ELF-1 (cell line): ENCODE measurements at regions not wholly inside any gene's neighbourhood (a gene's known extent, or its start where the extent isn't known, plus 50 kb on each side); places are given as distances from the start of the nearest gene placed in this dataset.

Experiments
- DNase-seq: peaks from one replicate; pipeline ENCODE4 v3.0.0-alpha.2; 2016; ENCODE audit warnings: low read depth, low spot score

DNA sequence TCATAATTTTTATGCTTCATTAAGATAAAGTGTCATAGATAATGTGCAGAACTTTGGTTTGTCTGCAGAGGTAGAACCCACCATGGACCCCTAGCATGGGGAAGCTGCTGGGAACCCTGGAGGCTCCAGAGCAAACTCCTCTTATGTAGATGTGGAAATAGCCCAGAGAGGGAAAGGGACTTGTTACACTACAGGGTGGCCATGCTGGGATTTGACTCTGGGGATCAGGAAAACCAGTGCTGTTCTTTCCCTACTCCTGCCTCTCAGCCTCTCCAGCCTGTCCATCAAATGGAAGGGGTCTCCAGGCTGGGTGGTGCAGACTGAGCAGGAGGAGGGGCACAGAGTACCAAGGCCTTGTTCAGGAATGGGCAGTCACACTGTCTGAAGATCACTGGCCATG lies 54.2 kb downstream of the MSX1 start:
- no peak for DNase-seq

DNA sequence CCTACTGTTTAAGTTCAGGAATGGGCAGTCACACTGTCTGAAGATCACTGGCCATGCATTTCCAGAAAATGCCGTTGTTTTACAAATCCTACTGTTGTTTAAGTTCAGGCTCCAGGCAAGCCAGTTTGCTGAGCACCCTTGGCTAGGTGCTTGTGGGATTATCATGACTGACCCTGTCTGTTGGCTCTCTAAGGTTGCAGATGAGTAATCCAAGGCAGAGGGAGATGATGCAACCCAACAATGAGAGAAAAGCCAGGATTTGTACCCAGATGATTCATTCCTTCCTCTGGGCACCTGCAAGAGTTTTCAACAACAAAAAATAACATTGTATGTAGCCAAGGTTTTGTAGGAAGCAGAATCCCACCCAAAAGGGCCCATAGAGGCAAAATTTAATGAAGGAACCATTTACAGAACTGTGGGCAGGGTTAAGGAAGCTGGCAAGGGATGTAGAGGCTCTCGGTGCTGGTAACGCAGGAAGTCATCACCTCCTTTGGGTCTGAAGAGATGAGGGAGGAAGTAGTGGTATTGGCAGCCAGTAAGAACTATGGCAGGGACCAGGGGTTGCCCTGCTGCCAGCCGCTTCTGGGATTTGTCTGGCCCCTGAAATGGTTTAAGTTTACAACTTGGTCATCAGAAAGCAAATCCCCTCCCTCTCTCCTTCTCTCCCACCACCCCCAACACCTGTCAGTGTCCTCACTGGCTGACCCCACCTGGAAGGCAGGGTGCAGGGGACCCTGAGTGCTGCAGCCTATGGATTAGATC lies 54.8 kb downstream of the MSX1 start:
- no peak for DNase-seq

DNA sequence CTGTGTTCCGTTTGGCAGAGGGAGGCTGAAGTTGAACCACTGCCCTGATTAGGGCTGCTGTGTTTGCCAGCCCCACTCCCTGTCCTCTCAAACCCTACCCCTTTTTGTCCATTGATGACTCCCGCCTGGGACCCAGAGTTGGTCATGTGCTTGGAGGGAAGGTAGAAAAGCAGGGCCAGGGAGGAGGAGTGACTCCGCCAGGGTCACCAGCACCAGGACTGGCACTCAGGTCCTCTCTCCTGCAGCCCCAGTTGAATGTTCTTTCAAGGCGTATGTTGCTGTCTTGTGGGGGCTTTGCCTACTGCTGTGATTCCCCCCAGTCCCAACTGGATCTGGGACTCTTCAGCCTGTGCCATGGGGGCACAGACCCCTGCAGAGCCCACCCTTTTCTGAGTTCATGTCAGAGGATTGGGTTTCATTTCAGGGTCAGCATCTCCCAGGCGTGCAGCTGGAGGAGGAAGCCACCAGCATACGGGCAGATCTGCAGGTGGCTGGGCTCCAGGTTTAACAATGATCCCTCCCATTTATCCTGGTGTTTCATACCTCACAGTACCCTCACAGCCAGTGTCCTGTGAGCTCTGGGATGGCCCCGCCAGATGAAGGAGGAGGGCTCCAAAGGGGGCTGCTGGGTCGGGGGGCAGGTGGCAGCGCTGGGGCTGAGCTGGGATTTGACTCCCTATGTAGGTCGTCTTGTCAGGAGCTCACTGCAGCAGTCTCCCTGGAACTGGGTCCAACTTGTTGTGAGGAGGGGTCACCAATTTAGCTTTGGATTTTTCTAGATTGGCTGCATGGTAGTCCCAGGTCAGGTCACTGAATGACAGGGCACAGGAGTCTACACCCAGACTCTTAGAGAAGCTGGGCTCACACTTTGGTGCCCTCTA lies 55.7 kb downstream of the MSX1 start:
- DNase-seq: no peak

DNA sequence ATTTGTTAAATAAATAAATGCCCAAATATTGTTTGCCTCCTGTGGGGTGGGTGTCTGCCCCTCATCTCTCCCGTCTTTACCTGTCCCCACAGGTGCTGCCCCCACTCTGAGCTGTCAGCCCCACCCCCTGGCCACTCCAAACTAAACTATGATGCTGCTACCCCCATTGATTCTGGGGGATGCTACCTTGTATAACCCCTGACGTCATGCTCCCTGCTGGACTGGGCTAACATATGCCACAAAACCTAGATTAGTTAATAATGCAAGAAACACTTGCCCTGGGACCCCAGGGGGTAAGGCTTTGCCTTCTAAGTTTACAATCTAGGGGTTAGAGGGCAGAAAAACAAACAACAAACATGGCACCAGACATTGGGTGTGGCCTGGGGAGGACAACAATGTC lies 58.6 kb downstream of the MSX1 start:
- DNase-seq: no peak

DNA sequence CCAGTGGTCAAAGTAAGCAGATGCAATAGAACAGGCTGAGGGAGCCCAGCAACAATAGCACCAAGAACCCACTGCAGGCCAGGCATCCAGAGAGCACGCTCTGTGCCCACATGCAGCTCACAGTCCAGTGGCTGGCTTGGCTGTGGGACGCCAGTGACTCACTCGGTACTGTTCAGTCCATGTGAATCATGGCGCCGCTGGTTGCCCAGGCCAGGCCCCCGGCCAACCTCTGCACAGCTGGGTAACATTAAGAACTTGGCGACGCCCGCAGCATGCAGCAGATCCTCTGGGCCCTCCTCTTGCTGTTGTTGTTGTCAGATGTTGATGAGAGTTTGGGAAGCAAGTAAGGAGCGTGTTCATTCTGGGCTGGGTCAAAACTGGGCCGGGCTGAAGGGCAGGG lies 60.5 kb downstream of the MSX1 start:
- DNase-seq: no peak

DNA sequence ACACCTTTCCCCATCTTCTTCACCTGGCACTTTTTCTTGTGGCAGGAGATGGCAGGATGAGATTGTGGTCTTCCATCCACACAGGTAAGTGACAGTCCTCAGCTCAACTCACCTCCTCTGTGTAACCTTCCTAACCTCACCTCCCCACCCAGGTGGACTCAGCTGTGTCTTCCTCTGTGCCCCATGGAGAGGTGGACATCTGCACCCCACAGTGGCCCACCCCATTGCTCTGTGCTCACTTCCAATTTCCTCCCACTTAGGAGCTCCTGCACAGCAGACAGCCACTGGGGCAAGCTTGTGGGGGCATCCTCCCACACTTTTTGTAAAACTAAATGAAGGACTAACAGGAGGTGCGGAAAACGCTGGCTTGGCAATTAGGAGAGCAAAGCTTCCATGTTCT lies 61.6 kb downstream of the MSX1 start:
- DNase-seq: no peak

DNA sequence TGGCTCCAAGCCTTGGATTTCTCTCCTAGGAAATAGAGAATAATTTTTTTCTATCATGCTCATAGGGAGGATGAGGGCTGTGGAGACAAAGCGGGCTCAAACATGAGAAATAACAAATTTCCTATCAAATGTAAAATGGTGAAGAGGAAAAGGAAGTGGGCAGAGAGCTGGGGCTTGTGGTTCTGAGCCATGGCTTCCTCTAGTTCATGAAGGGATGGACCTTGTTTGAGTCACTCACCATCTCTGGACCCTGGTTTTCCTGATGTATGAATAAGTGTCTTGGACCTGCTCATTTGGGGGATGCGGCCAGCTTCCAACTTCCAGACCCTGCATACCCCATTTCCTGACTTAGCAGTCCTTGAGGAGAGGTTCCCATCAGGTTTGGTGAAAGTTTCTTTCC lies 63.0 kb downstream of the MSX1 start:
- DNase-seq: no peak

DNA sequence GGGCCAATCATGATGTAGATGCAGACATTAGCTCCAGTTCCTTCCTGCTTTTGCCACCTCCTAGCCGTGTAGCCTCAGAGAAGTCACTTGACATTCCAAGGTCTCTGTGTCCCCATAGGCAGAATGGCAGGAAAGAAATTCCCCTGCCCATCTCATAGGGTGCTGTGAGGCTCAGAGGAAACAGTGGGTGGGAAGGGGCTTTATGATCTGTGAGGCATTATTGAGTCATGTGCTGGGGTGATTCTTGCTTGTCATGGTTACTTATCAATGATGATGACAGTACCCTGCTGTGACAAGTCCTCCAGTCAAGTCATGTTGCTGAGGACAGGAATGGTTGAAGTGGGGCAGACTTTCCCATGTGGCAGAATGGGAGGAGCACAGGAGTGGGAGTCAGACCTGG lies 63.7 kb downstream of the MSX1 start:
- DNase-seq: no peak

DNA sequence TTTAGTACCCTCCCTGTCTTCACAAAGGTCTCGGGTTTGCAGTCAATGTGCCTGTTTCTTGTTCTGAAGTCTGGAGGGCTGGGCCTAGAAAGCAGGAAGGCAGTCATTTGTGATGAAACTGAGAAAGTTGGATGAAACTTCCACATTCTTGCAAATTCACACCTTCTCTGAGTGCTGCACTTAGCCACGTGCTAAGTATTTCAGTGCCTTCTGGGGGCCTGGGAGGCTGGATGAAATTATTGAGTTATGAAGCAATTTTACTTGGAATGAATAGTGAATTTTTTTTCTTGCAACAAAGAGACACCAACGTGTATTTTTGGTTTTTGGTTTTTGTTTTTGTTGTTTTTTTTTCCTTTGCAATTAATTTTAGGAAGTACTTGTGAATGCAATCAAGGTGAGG lies 71.2 kb downstream of the MSX1 start:
- no peak for DNase-seq

DNA sequence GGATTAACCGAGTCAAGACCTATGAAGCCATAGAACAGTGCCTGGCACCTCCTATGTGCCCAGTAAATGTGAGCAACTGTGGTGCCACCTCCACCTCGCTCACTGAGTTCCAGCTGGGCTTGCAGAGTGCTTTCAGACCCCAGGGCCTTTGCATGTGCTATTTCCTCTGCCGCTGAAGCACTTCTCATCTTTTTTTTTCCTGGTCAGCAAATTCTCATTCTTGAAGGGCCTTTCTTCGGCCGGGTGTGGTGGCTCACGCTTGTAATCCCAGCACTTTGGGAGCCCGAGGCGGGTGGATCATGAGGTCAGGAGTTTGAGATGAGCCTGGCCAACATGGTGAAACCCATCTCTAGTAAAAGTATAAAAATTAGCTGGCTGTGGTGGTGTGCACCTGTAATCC lies 76.5 kb downstream of the MSX1 start:
- no peak for DNase-seq

DNA sequence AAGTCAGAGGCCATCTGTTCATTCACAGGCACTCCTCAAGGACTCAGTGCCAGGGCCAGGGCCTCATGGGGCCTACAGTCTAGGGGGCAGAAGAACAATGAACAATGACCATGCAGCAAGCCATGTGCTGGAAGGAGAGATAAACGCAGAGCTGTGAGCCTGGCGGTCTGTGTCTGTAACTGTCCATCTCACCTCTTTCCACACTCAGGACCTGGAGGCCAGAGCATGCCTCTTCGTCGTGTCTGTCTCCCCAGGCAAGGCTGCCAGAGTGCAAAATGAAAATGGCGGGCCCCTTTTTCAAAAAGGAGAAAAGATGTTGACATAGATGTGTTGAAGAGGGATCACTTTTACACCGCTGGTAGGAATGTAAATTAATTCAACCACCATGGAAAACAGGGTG lies 78.5 kb downstream of the MSX1 start:
- DNase-seq: no peak

DNA sequence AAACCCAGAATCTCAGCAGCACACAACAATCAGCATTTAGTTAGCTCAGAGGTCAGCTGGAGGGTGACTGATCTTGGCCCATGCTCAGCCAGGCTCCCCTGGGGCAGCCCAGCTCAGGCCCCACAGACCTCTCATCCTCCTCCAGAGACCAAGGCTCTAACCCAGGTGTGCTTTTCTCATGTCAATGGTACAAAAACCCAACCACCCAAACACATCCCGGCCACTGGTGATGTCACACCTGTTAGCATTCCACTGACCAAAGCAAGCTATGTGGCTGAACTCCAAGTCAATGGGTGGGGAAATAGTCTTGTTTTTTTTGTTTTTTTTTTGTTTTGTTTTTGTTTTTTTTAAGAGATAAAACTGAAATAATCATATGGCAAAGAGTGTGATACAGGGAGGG lies 77.5 kb downstream of the CYTL1 start:
- DNase-seq: no peak

DNA sequence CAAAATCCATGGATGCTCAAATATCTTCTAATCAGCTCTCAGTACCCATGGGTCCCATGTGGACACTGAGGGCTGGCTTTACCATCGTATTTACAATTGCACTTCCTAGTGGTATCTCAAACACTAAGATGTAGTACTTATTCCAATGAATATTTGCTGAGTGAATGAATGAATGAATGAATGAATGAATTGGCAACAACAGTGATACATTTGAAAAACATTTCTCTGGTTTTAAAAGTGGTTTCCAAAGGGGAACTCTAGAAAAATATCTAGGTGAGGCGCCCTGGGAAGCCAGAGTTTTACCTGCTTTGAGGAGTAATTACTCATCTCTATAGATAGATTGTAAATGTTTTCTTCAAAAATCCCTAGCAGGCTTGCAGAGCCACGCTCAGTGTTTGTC lies 76.6 kb downstream of the CYTL1 start:
- no peak for DNase-seq

DNA sequence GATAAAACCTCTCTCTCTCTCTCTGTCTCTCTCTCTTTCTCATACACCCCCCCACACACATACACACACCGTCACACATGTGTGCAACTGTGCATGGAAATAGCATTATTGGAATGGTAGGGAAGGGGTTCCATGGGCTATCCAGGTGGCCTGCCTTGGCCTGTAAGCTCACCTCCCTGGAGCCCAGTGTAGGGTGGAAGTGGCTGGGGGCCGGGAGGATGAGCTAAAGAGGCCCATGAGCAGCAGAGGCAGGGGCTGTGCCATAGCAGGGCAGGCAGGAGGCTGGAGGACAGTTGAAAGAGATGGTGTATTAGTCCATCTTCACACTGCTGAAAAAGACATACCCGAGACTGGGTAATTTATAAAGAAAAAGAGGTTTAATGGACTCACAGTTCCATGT lies 74.2 kb downstream of the CYTL1 start:
- no peak for DNase-seq

DNA sequence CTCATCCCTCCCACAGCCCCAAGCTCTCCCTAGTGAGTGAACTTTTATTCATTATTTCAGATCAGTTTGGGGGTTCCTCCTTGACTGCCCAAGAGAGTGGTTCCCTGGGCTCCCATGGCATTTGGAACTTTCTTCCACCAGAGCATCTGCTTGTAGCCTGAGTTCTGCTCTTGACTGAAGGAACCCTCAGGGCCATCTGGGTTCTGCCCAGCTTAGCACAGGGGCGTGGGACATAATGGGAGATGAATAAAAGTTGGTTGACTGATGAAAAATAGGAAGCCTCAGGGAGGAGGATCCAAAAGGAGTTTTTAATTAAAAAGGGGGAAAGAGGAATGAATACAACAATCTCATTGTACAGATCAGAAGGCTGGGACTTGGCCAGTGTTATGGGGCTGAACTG lies 73.4 kb downstream of the CYTL1 start:
- DNase-seq: no peak

DNA sequence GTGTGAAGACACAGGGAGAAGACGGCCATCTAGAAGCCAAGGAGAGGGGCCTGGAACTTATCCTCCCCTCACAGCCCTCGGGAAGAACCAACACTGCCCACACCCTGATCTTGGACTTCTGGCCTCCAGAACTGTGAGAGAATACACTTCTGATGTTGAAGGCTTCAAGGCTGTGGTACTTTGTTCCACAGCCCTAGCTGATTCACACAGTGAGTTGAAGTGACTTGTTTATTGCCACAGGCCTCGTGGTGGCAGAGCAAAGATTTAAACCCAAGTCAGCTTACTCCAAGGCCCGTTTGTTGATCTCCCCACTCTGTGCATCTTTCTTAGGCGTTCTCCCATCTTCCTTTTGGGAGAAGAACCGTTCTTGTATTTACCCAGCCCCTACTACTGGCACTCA lies 72.8 kb downstream of the CYTL1 start:
- no peak for DNase-seq

DNA sequence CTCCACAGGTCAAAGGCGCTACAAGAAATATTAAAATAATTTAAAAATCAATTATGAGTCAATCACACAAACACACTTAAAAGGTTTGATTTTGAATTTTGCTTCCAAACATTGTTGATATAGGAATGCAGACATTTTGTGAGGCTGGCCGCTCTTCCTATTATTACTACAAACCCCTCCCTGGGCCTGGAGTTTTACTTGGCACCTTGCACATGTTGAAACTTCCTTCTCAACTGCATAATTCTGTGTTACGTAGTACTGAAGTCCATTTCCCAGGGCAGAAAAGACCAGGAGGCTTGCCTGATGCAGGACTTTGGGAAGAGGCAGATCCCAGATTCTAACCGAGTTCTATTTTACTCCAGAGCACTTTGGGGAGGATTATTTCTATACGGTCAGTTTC lies 71.5 kb downstream of the CYTL1 start:
- no peak for DNase-seq

DNA sequence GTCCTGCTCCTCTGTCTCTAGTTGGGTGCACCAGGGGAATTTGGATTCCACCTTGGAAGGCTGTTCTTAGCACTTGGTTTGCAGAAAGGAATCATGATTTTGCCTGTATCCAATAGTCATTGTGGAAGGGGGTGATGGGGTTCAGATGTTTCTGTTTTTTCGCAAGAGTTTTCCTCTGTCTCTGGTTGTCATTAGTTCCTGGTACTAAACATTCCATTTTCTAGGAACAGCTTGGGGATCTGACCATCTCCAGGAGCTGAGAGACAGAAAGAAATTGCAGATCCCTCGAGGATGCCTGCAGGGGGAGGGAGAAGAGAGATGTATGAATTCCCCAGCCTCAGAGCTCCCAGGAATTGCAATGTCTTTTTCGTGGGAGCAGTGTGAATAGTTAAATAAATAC lies 70.9 kb downstream of the CYTL1 start:
- DNase-seq: no peak

DNA sequence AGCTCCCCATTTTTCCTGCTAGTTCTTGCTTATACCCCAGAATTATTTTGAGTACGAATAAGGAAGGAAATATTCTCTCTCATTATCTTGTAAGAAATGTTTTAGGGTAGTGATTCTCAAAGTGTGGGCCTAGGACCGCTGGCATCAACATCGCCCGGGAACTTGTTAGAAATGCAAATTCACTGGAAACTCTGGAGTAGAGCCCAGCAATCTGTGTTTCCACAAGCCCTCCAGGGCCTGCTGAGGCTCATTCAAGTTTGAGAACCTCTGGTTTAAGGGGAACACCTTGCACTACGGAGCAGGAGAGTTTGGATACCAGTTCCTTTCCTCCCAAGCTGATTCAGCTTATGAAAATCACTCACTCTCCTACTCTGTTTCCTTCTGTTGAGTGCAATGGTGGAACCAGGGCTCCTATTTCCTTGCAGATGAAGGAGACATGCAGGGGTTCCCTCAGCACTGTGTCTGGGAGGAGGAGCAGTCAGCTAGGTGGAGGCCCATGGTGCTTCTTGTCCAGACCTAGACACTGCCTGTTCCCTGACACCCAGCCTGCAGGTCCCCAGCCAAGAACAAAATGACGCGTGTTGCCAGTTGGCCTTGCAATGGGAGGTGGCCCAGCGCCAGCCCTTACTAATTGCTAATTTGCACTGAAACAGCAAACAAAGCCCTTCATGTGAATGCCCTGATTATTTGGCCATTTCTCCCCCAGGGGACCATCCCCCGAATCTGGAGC lies 68.5 kb downstream of the CYTL1 start:
- no peak for DNase-seq

DNA sequence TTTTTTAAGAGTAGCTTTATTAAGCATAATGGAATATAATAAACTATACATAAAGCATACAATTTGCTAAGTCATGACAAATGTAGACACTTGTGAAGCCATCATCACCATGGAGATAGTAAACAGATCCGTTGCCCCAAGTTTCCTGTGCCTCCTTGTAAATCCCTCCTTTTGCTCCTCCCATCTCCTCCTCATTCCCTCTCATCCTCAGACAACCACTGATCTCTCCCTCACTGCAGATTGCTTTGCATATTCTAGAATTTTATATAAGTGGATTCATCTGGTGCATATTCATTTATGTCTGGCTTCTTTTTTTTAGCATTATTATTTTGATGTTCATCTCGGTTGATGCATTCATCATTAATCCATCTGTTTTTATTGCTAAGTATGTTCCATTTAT lies 67.0 kb downstream of the CYTL1 start:
- no peak for DNase-seq

DNA sequence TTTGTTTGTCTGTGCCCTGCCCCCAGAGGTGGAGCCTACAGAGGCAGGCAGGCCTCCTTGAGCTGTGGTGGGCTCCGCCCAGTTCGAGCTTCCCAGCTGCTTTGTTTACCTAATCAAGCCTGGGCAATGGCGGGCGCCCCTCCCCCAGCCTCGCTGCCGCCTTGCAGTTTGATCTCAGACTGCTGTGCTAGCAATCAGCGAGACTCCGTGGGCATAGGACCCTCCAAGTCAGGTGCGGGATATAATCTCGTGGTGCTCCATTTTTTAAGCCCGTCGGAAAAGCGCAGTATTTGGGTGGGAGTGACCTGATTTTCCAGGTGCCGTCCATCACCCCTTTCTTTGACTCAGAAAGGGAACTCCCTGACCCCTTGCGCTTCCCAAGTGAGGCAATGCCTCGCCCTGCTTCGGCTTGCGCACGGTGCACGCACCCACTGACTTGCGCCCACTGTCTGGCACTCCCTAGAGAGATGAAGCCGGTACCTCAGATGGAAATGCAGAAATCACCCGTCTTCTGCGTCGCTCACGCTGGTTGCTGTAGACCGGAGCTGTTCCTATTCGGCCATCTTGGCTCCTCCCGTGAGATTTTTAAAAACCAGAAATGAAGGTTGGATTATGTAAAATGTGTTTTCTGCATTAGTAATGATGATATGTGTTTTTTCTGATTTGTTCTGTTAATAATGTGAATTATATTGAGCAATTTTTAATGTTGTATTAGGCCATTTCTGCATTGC lies 59.7 kb downstream of the CYTL1 start:
- DNase-seq: peak; percentile 62

DNA sequence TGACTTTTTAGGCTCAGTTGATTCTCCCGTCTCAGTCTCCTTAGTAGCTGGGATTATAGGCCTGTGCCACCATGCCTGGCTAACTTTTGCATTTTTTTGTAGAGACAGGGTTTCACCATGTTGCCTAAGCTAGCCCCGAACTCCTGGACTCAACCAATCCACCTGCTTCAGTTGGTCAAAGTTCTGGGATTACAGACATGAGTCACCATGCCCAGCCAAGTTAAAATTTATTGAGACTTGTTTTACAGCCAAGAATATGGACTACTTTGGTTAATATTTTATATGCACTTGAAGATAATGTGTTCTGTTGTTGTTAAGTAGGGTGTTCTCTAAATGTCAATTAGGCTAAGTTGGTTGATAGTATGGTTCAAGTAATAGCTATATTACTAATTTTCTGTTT lies 58.7 kb downstream of the CYTL1 start:
- no peak for DNase-seq
